CD4-positive, alpha-beta T cell (primary cell): ENCODE measurements at regions not wholly inside any gene's neighbourhood (a gene's known extent, or its start where the extent isn't known, plus 50 kb on each side); places are given as distances from the start of the nearest gene placed in this dataset.

ENCODE experiments used
- ATAC-seq: fragments of 200-7000 bp; cut with Tn5 transposase; one replicate; pipeline ENCODE4 v1.10.0; 2022; ENCODE audit warnings: mild to moderate bottlenecking; ENCODE audit not compliant: poor library complexity
- CTCF ChIA-PET: fragments of 350-600 bp; sonication (Branson Sonifier 250); formaldehyde crosslinking; loops from one replicate; lab custom pipeline; 2021; ENCODE audit warnings: antibody characterized with exemption, inconsistent platforms; lab: Charles Lee
- POLR2A ChIA-PET: fragments of 350-600 bp; sonication (Branson Sonifier 250); formaldehyde crosslinking; loops from one replicate; lab custom pipeline; 2021; ENCODE audit warnings: antibody characterized with exemption, inconsistent platforms; lab: Charles Lee
- DNase-seq, 14 experiments: peaks; one replicate each; pipeline ENCODE4 v3.0.0-alpha.2; 2013 to 2020; ENCODE audit warnings: mixed read lengths in 2 of 14
- H3K27ac ChIP-seq, 2 donors: one replicate each; pipeline versions ENCODE4 v1.5.1 to v1.7.0; 2013; ENCODE audit warnings: low read length in 2 of 2, low read depth in 1 of 2, mild to moderate bottlenecking in 1 of 2
- H3K27me3 ChIP-seq, 2 experiments: 1 replicate in 1 of 2; 2 replicates in 1 of 2; pipeline versions ENCODE4 v1.6.1 to v1.7.0; 2013; ENCODE audit warnings: low read length in 2 of 2, control low read depth in 1 of 2, mild to moderate bottlenecking in 1 of 2, moderate library complexity in 1 of 2; ENCODE audit not compliant: insufficient read depth in 2 of 2, control insufficient read depth in 1 of 2
- H3K36me3 ChIP-seq: one replicate; pipeline ENCODE4 v1.6.1; 2013; ENCODE audit warnings: low read length, control low read depth; ENCODE audit not compliant: insufficient read depth
- H3K4me1 ChIP-seq: one replicate; pipeline ENCODE4 v1.6.1; 2013; ENCODE audit warnings: low read length, control low read depth; ENCODE audit not compliant: insufficient read depth
- H3K4me3 ChIP-seq: one replicate; pipeline ENCODE4 v1.5.1; 2013; ENCODE audit warnings: mild to moderate bottlenecking, low read length, moderate library complexity
- H3K9me3 ChIP-seq, 2 experiments: 1 replicate in 1 of 2; 2 replicates in 1 of 2; pipeline versions ENCODE4 v1.6.1 to v1.7.0; 2013; ENCODE audit warnings: low read length in 2 of 2, mild to moderate bottlenecking in 2 of 2, control low read depth in 1 of 2, moderate library complexity in 1 of 2; ENCODE audit not compliant: control insufficient read depth in 1 of 2, insufficient read depth in 1 of 2
- H3K27ac Mint-ChIP-seq: one replicate; pipeline ENCODE4 v1.8.0; 2020; ENCODE audit warnings: mixed read lengths
- H3K27me3 Mint-ChIP-seq: one replicate; pipeline ENCODE4 v1.8.0; 2021; ENCODE audit warnings: mixed read lengths
- H3K36me3 Mint-ChIP-seq: one replicate; pipeline ENCODE4 v1.8.0; 2021; ENCODE audit warnings: low read depth, mixed read lengths
- H3K4me1 Mint-ChIP-seq: one replicate; pipeline ENCODE4 v1.8.0; 2021; ENCODE audit warnings: low read depth, mixed read lengths
- H3K4me3 Mint-ChIP-seq: one replicate; pipeline ENCODE4 v1.8.0; 2020; ENCODE audit warnings: mild to moderate bottlenecking, mixed read lengths
- H3K9me3 Mint-ChIP-seq: one replicate; pipeline ENCODE4 v1.8.0; 2020; ENCODE audit warnings: mixed read lengths
- CTCF ChIP-seq: fragments of 200-600 bp; IDR thresholded peaks from one replicate; pipeline ENCODE4 v1.8.0; 2022; ENCODE audit warnings: antibody characterized with exemption, mild to moderate bottlenecking
- intact Hi-C, 2 experiments: fragments of 100-400 bp; cut with DNase I in 1 of 2; cut with micrococcal nuclease in 1 of 2; formaldehyde crosslinking; loops; one replicate each; pipeline versions ENCODE4 v1.15.1 to v1.9.0; 2023 to 2025; cut with DNase I, micrococcal nuclease

- H3K27ac Mint-ChIP-seq = no peak overlapping the region
- no peak for DNase-seq
These were observed 146.2 kb upstream of the AGAP1 start for GRCh38 chr2:235347691-235348090.

DNA sequence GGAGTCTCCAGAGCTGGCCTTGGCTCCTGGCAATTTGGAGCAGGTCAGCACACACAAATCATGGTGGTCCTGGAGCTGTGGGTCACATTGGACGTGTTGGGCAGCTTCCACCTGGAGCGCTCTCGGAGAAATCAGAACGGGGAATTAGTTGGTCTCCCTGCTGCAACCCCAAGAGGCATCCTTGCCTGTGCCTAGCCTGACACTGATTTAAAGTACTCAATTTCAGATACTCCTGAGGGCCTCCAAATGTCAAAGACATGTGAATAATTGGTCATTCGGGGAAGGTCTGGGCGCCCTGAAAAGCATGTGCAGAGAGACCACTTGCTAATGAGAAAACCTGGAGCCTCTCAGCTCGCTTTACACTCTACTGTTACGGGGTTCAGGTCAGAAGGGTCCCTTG, 145.5 kb upstream of the AGAP1 start:
- intact Hi-C loops = no loop called here
- H3K4me3 Mint-ChIP-seq = no peak overlapping the region
- no peaks in the 10 kb centered on the region for H3K9me3 Mint-ChIP-seq
- DNase-seq (no peak), ATAC-seq (no peak)
- Histone ChIP-seq H3K27ac (no peak overlapping the region), H3K4me1 (no peaks in the 10 kb centered on the region), H3K4me3 (no peak overlapping the region), H3K36me3 (no peaks in the 10 kb centered on the region), H3K9me3 (peaks cover 0 to 22% of the 10 kb centered on the region in 2 experiments), H3K27me3 (peaks cover 0 to 14% of the 10 kb centered on the region in 2 experiments)
- ChIA-PET CTCF (no interaction called here), POLR2A (no interaction called here)
- no peak for TF ChIP-seq CTCF
- no peaks in the 10 kb centered on the region for H3K36me3 Mint-ChIP-seq
- H3K27ac Mint-ChIP-seq = no peak overlapping the region
- H3K27me3 Mint-ChIP-seq = peaks cover 30% of the 10 kb centered on the region
- no peaks in the 10 kb centered on the region for H3K4me1 Mint-ChIP-seq

More at GRCh38 chr2:235347691-235348090, 146.2 kb upstream of the AGAP1 start:
- H3K4me1 Mint-ChIP-seq = no peaks in the 10 kb centered on the region
- Histone ChIP-seq H3K27me3 (peaks cover 0 to 14% of the 10 kb centered on the region in 2 experiments), H3K9me3 (peaks cover 0 to 23% of the 10 kb centered on the region in 2 experiments), H3K4me3 (no peak overlapping the region), H3K27ac (no peak overlapping the region), H3K36me3 (no peaks in the 10 kb centered on the region), H3K4me1 (no peaks in the 10 kb centered on the region)
- H3K9me3 Mint-ChIP-seq = no peaks in the 10 kb centered on the region
- no peak for ATAC-seq
- intact Hi-C loops = no loop called here
- no peak for TF ChIP-seq CTCF
- H3K36me3 Mint-ChIP-seq = no peaks in the 10 kb centered on the region
- H3K27me3 Mint-ChIP-seq = peaks cover 26% of the 10 kb centered on the region
- ChIA-PET CTCF (no interaction called here), POLR2A (no interaction called here)
- no peak overlapping the region for H3K4me3 Mint-ChIP-seq

GRCh38 chr2:235350234-235350633, 143.6 kb upstream of the AGAP1 start:
- no peak overlapping the region for H3K4me3 Mint-ChIP-seq
- Histone ChIP-seq H3K36me3 (no peaks in the 10 kb centered on the region), H3K27ac (no peak overlapping the region), H3K9me3 (peaks cover 0 to 11% of the 10 kb centered on the region in 2 experiments), H3K4me1 (no peaks in the 10 kb centered on the region), H3K4me3 (no peak overlapping the region), H3K27me3 (peaks cover 0 to 14% of the 10 kb centered on the region in 2 experiments)
- ATAC-seq (no peak), DNase-seq (no peak)
- intact Hi-C loops = no loop called here
- no peaks in the 10 kb centered on the region for H3K9me3 Mint-ChIP-seq
- ChIA-PET POLR2A (no interaction called here), CTCF (no interaction called here)
- no peak for TF ChIP-seq CTCF
- peaks cover 38% of the 10 kb centered on the region for H3K27me3 Mint-ChIP-seq
- no peaks in the 10 kb centered on the region for H3K4me1 Mint-ChIP-seq
- no peaks in the 10 kb centered on the region for H3K36me3 Mint-ChIP-seq
- no peak overlapping the region for H3K27ac Mint-ChIP-seq
